ENCODE measurements at regions not wholly inside any gene's neighbourhood (a gene's known extent, or its start where the extent isn't known, plus 50 kb on each side); places are given as distances from the start of the nearest gene placed in this dataset.

GRCh38 chr7:42494199-42494710 lies 257.2 kb upstream of the GLI3 start:
- H3K79me1 ChIP-seq (ENCODE audit: low read depth, low read length): no peaks in the 10 kb centered on the region
- POLR2A ChIA-PET (ENCODE audit: partially characterized antibody): no interaction called here
- no peak for FAIRE-seq
- CTCF ChIA-PET (ENCODE audit: partially characterized antibody): interaction anchor here (0.8 to 1.7 kb wide), 4 partner anchors 14 to 514 kb away, joined by 3 to 5 read pairs (median 3); no protein-coding TSS in a partner anchor
- no peaks in the 10 kb centered on the region for H3K27me3 ChIP-seq (replicated peaks in 1 of 4; ENCODE audit: control insufficient read depth in 3 of 4, extremely low read depth in 1 of 4, insufficient read depth in 3 of 4, low read length in 3 of 4)
- no peaks in the 10 kb centered on the region for H3K36me3 ChIP-seq (ENCODE audit: control insufficient read depth in 2 of 4, insufficient read depth in 4 of 4, low read length in 3 of 4)
- H2BK20ac ChIP-seq (ENCODE audit: low read length): no peak overlapping the region
- 94% methylated on average over 5 of the region's 5 CpGs; no CpG with 5 or more reads in 1 of the 2 experiments for WGBS, 2 experiments (ENCODE audit: extremely low coverage in 1 of 2, insufficient coverage in 1 of 2, insufficient read length in 1 of 2, insufficient replicate concordance in 2 of 2, low coverage in 1 of 2, low lambda C conversion rate in 2 of 2, missing lambda C conversion rate in 1 of 2)
- H3K14ac ChIP-seq (ENCODE audit: insufficient read length): no peak overlapping the region
- no peak for DNase-seq (ENCODE audit: low read depth in 1 of 2, low spot score in 2 of 2)
- H3K4ac ChIP-seq (replicated peaks; ENCODE audit: insufficient read length, low read depth, low read length): no peak overlapping the region
- H4K20me1 ChIP-seq (replicated peaks in 1 of 2; ENCODE audit: control insufficient read depth in 1 of 2, insufficient read depth in 2 of 2, low read length in 2 of 2): no peaks in the 10 kb centered on the region
- H3K79me2 ChIP-seq (ENCODE audit: control insufficient read depth in 1 of 2, insufficient read depth in 2 of 2, low read length in 2 of 2): no peaks in the 10 kb centered on the region
- peak overlapping the region; percentile 89; the same call in 1 of the 2 replicates for H2AFZ ChIP-seq (ENCODE audit: low read length)
- peaks cover 5% of the 10 kb centered on the region; the same call in 1 of the 2 replicates for H3K23me2 ChIP-seq (ENCODE audit: low read depth, low read length)
- no peak overlapping the region for H4K5ac ChIP-seq (ENCODE audit: insufficient read length, low read depth, low read length)
- H3K23ac ChIP-seq (ENCODE audit: insufficient read length): no peak overlapping the region
- no peak overlapping the region for H4K8ac ChIP-seq (ENCODE audit: extremely low read depth, insufficient read depth, low read length)
- H2BK5ac ChIP-seq (ENCODE audit: low read depth, low read length): no peak overlapping the region
- H3K18ac ChIP-seq (ENCODE audit: extremely low read depth, low read length): no peak overlapping the region
- H2AK5ac ChIP-seq (ENCODE audit: low read depth, low read length): no peak overlapping the region
- H3K9ac ChIP-seq (replicated peaks in 1 of 4; ENCODE audit: extremely low read depth in 1 of 4, low read depth in 3 of 4, low read length in 3 of 4): no peak overlapping the region; a peak in 1 of 7 replicates
- no peak overlapping the region for H2BK120ac ChIP-seq (replicated peaks; ENCODE audit: low read depth, low read length)
- no peak overlapping the region for H2BK12ac ChIP-seq (ENCODE audit: low read depth, low read length)
- no peaks in the 10 kb centered on the region for H3K9me3 ChIP-seq (ENCODE audit: insufficient read depth in 2 of 2, low read depth in 1 of 2, low read length in 1 of 2)
- H3K27ac ChIP-seq (ENCODE audit: low read depth, low read length): no peak overlapping the region
- H3K4me1 ChIP-seq (replicated peaks in 1 of 4; ENCODE audit: control insufficient read depth in 3 of 4, insufficient read depth in 4 of 4, low read length in 3 of 4): peaks cover 2 to 5% (median 4%) of the 10 kb centered on the region in 4 experiments; a peak in 5 of 7 replicates
- H2BK15ac ChIP-seq (ENCODE audit: low read length): no peak overlapping the region
- H3K4me2 ChIP-seq (ENCODE audit: insufficient read depth in 1 of 2, low read depth in 2 of 2, low read length in 2 of 2): peak overlapping the region; percentile 69 to 88; a peak in 3 of 4 replicates
- H3K4me3 ChIP-seq (ENCODE audit: extremely low read depth in 1 of 4, insufficient read depth in 2 of 4, low read depth in 3 of 4, low read length in 4 of 4): peak overlapping the region in 1 of 4 experiments; percentile 68; a peak in 2 of 8 replicates
- no peak overlapping the region for H3K56ac ChIP-seq (replicated peaks; ENCODE audit: insufficient read length, low read depth, low read length)
- peak overlapping the region; percentile 29 for H4K91ac ChIP-seq (replicated peaks; ENCODE audit: insufficient read length, low read length)
- TF ChIP-seq HDAC2 (IDR thresholded peaks at IDR 0.05; ENCODE audit: borderline replicate concordance in 1 of 2, low read depth in 2 of 2, low read length in 2 of 2) (no peak), EGR1 (IDR thresholded peaks at IDR 0.05; ENCODE audit: borderline replicate concordance, low read depth, low read length) (no peak)

Data from H1 (cell line).